Esophagus (tissue), 2 donors: ENCODE measurements at regions not wholly inside any gene's neighbourhood (a gene's known extent, or its start where the extent isn't known, plus 50 kb on each side); places are given as distances from the start of the nearest gene placed in this dataset.

Experiments used
- H3K27ac ChIP-seq, 2 donors: one replicate each; pipeline ENCODE4 v1.5.1; 2013; ENCODE audit warnings: low read depth in 2 of 2, mild to moderate bottlenecking in 2 of 2, inconsistent platforms in 1 of 2, low read length in 1 of 2, moderate library complexity in 1 of 2
- H3K27me3 ChIP-seq, 2 donors: one replicate each; pipeline ENCODE4 v1.6.1; 2013; ENCODE audit warnings: low read length in 2 of 2, control low read depth in 1 of 2, mild to moderate bottlenecking in 1 of 2; ENCODE audit not compliant: insufficient read depth in 2 of 2, control insufficient read depth in 1 of 2
- H3K36me3 ChIP-seq, 2 donors: one replicate each; pipeline ENCODE4 v1.6.1; 2013; ENCODE audit warnings: low read length in 1 of 2; ENCODE audit not compliant: control insufficient read depth in 2 of 2, insufficient read depth in 2 of 2
- H3K4me1 ChIP-seq, 2 donors: one replicate each; pipeline ENCODE4 v1.6.1; 2013; ENCODE audit warnings: low read length in 1 of 2; ENCODE audit not compliant: control insufficient read depth in 2 of 2, insufficient read depth in 2 of 2
- H3K4me3 ChIP-seq, 2 donors: one replicate each; pipeline ENCODE4 v1.5.1; 2013; ENCODE audit warnings: low read length in 2 of 2, mild to moderate bottlenecking in 2 of 2, low read depth in 1 of 2, moderate library complexity in 1 of 2
- H3K9me3 ChIP-seq, 2 donors: one replicate each; pipeline ENCODE4 v1.6.1; 2013; ENCODE audit warnings: mild to moderate bottlenecking in 2 of 2, low read depth in 1 of 2, low read length in 1 of 2, moderate library complexity in 1 of 2; ENCODE audit not compliant: control insufficient read depth in 2 of 2, insufficient read depth in 1 of 2
- WGBS, 2 donors: extraction: QIAGEN DNeasy Blood & Tissue Kit; methylation state at CpG; one replicate each; pipeline ENCODE4 v1.1.7; 2013; 5-methylcytosine and 5-hydroxymethylcytosine counted together
- donor health status: healthy with polysubstance abuse.
- donor health status: Bipolar disorder and iron deficiency.

DNA sequence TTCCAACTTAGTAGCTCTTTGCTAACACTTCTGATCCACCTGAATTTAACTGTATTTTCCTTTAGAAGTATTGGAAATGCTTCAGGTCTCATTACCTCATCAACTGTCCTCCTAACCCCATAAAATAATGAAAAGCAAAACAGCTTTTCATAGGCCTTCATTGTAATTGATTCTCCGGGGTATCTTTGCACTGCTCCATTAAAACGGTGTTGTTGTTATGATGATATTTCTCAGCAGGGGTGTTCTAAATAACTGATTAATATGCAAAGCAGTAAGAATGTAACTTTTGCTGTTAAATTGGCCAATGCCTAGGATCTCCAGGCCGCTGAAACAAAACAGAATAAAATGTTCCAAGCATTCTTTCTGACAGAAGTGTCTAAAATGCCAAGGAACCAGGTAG is 1983.2 kb downstream of the EFNA5 start:
- H3K27me3 ChIP-seq = no peaks in the 10 kb centered on the region
- H3K4me3 ChIP-seq = no peak overlapping the region
- no peaks in the 10 kb centered on the region for H3K4me1 ChIP-seq
- no peaks in the 10 kb centered on the region for H3K36me3 ChIP-seq
- 63 to 66% methylated on average over 3 of the region's 3 CpGs for WGBS, 2 donors
- H3K27ac ChIP-seq = no peak overlapping the region
- no peaks in the 10 kb centered on the region for H3K9me3 ChIP-seq

DNA sequence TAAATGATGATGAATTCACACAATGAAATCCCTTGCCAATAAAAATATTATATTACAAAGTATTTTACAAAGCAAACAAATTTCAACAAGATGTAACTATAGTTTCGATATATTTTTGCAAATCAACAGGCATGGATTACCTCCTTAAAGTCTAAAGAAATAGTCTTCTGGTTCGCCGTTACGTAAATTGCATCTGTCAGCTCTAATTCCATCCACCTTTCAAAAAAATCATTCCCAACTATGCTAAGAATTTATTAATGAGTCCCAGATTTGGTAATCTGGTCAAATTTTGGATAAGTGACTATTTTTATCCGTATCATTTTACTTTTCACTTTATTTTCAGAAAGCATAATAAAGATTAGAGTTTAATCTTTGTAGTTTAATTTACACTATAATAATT is 1984.9 kb downstream of the EFNA5 start:
- Histone ChIP-seq H3K9me3 (no peaks in the 10 kb centered on the region), H3K4me1 (no peaks in the 10 kb centered on the region), H3K36me3 (no peaks in the 10 kb centered on the region), H3K4me3 (no peak overlapping the region), H3K27ac (no peak overlapping the region), H3K27me3 (no peaks in the 10 kb centered on the region)
- WGBS, 2 donors = 90 to 92% methylated on average over 5 of the region's 5 CpGs

DNA sequence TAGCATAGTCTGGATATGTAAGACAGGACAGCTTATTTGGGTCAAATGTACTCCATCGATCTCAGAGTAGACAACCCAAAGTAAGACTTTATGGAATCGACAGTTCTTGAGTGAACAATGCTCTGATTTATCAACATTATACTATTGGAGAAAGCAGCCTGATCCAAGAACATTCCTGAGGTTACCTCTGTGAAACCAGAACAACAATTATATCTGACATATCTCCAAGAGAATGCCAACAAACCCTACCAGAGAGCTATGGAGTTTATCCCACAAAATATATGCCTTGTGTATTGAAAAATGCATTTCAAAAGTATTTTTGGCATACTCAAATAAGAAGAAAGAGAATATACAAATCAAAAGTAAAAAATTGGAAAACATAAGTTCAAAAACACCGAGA is 1985.9 kb downstream of the EFNA5 start:
- WGBS, 2 donors = 86 to 88% methylated on average over 3 of the region's 3 CpGs
- no peaks in the 10 kb centered on the region for H3K27me3 ChIP-seq
- no peaks in the 10 kb centered on the region for H3K4me1 ChIP-seq

DNA sequence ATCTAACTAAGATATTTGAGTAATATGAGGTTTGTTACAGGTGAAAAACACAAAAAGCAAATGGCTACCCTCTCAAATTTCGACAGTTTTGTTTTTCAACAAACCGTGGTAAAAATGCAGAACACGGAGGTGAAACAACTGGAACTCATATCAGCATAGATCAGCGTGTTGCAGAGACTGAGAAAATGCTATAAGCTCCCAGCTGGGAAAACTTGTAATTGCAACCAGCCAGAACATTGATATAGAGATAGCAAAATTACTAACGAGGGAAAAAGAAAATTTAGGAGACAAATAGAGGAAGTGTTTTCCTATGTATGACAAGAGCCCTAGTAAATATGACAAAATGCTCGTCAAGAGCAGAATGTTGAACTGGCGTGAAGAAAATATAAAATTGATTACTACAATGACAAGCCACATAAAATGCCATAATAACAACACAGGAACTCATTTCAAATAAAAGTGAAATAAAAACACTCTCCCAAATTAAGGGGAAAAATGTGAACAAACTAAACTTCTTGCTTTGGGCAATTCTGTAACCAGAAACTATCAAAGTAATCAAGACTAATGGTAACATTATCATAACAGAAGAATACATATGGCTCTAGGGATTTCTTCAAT is 1989.8 kb downstream of the EFNA5 start:
- no peaks in the 10 kb centered on the region for H3K4me1 ChIP-seq

More for the DNA sequence above, 1985.9 kb downstream of the EFNA5 start:
- Histone ChIP-seq H3K9me3 (no peaks in the 10 kb centered on the region), H3K27ac (no peak overlapping the region), H3K4me3 (no peak overlapping the region), H3K36me3 (no peaks in the 10 kb centered on the region)

DNA sequence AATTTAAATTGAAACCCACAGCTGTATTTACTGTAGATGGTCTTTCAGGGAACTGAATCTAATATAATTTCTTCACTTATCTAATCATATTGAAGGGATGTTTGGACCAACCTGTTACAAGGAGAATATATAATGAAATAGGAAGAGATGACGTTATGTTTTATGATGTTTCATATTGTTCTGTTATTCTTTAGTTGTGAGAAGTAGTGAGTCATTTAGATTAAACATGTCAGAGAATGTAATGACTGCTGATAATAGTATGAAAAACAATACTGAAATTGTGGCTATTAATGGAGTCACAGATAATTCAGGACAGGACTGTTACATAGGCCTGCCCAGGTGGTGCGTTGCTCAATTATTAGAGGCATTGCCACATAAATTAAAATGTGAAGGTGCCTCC is 1993.4 kb downstream of the EFNA5 start:
- no peak overlapping the region for H3K4me3 ChIP-seq
- H3K27ac ChIP-seq = no peak overlapping the region
- H3K4me1 ChIP-seq = no peaks in the 10 kb centered on the region
- H3K36me3 ChIP-seq = no peaks in the 10 kb centered on the region
- no peaks in the 10 kb centered on the region for H3K27me3 ChIP-seq
- no peaks in the 10 kb centered on the region for H3K9me3 ChIP-seq
- WGBS, 2 donors = 68 to 73% methylated on average over 2 of the region's 2 CpGs

More for the DNA sequence above, 1989.8 kb downstream of the EFNA5 start:
- Histone ChIP-seq H3K36me3 (no peaks in the 10 kb centered on the region), H3K27ac (no peak overlapping the region), H3K4me3 (no peak overlapping the region), H3K9me3 (no peaks in the 10 kb centered on the region), H3K27me3 (no peaks in the 10 kb centered on the region)
- 70 to 73% methylated on average over 7 of the region's 7 CpGs for WGBS, 2 donors

DNA sequence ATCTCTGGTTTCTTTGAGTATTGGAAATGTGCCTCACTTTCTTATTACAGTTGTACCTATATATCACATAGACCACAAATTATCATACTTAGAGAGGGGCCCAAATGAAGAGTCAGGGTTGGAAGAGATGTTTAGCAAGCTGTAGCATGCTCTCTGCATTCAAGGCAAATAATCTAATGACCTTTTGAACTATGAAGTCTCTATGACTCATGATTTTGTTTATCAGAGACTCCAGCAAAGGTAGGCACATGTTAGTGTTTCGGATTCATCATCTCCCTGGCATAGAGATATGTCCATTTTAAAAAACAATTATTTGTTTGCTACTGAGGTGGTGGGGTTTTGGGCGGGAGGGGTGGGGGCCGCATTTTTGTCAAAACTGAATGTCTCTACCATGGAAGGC is 2000.1 kb downstream of the EFNA5 start:
- 76 to 86% methylated on average over 3 of the region's 3 CpGs for WGBS, 2 donors
- Histone ChIP-seq H3K4me1 (no peaks in the 10 kb centered on the region), H3K4me3 (no peak overlapping the region), H3K27ac (no peak overlapping the region), H3K27me3 (no peaks in the 10 kb centered on the region), H3K36me3 (no peaks in the 10 kb centered on the region), H3K9me3 (no peaks in the 10 kb centered on the region)

DNA sequence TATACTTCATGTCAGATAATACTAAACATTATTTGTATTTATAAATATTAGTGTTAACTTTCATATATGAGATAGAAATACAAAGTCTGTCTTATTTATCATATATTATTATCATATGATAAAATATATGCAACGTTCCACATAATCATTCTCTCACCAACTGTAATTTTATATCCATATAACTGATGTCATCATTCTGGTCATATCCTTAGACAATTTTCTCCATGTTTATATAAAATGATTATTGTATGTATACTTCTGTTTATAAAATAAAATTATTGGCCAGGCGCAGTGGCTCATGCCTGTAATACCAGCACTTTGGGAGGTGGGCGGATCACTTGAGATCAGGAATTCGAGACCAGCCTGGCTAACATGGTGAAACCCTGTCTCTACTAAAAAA is 2007.1 kb downstream of the EFNA5 start:
- no peaks in the 10 kb centered on the region for H3K27me3 ChIP-seq
- H3K36me3 ChIP-seq = no peaks in the 10 kb centered on the region
- no peaks in the 10 kb centered on the region for H3K4me1 ChIP-seq
- 83 to 84% methylated on average over 4 of the region's 4 CpGs for WGBS, 2 donors
- H3K4me3 ChIP-seq = no peak overlapping the region
- no peak overlapping the region for H3K27ac ChIP-seq
- H3K9me3 ChIP-seq = no peaks in the 10 kb centered on the region

DNA sequence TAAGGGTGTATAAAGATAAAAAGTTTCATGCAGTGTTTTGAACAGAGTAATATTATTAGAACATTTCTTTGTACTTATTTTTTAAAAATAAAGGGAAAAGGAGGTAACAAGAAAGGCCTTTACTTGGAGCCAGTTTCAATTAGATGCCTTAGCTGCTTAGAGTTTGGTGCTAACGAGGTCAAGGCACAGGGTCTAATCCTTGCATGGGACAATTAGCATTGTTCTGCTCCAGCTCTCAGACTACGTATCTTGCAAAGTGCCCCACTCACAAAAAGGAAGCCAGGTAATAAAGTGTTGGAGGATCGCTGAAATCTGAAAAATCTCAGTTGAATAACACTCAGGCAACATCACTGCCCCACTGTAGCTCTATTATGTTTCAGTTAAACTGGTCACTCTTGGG is 2011.3 kb downstream of the EFNA5 start:
- WGBS, 2 donors = 83 to 86% methylated on average over 3 of the region's 3 CpGs
- no peak overlapping the region for H3K4me3 ChIP-seq
- H3K27ac ChIP-seq = no peak overlapping the region

DNA sequence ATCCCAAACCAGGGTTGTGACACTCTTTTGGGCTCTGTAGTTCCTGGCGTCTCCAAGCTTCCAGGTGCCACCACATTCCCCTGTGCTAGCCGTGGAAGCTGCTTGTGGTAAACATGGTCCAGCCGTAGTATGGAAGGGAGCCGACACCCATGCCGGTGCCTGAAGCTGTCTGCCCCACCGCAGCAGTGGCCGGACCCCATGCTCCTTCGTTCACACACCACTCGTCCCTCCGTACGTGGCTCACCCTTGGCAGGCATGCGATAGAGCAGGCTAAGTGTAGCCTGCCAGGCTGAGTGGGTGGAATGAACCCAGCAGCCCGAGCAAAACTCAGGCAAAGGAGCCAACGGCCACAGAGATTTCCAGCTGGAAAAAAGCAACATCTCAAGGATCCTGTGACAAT is 2030.4 kb downstream of the EFNA5 start:
- Histone ChIP-seq H3K27me3 (no peaks in the 10 kb centered on the region), H3K4me3 (no peak overlapping the region), H3K27ac (no peak overlapping the region), H3K9me3 (peaks cover 7 to 9% of the 10 kb centered on the region in 2 donors), H3K4me1 (no peaks in the 10 kb centered on the region), H3K36me3 (no peaks in the 10 kb centered on the region)
- 91% methylated on average over 14 of the region's 14 CpGs for WGBS, 2 donors

More for the DNA sequence above, 2011.3 kb downstream of the EFNA5 start:
- no peaks in the 10 kb centered on the region for H3K27me3 ChIP-seq
- H3K9me3 ChIP-seq = no peaks in the 10 kb centered on the region
- H3K36me3 ChIP-seq = no peaks in the 10 kb centered on the region
- H3K4me1 ChIP-seq = no peaks in the 10 kb centered on the region

DNA sequence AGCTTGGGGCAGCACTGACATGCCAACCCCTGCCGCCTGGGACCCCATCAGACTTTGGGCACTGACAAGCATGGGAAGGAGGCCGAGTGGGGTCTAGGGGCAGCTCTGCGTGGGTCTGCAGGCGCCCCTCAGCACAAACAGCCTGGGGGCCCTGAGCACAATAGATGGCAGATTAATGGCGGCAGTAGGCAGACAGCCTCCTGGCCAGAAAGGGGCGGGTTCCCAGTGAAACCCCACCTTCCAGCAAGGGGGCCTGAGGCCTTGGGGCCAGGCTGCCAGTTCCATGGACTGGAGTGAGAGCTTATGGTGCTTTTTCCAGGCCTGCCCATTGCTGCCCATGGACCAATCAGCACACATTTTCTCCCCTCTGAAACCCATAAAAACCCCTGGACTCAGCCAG is 2031.2 kb downstream of the EFNA5 start:
- 82 to 90% methylated on average over 6 of the region's 6 CpGs for WGBS, 2 donors
- H3K9me3 ChIP-seq = peaks cover 7 to 9% of the 10 kb centered on the region in 2 donors
- H3K36me3 ChIP-seq = no peaks in the 10 kb centered on the region

More for the DNA sequence above, 2031.2 kb downstream of the EFNA5 start:
- Histone ChIP-seq H3K27me3 (no peaks in the 10 kb centered on the region), H3K27ac (no peak overlapping the region), H3K4me3 (no peak overlapping the region), H3K4me1 (no peaks in the 10 kb centered on the region)
